H1 (cell line): ENCODE measurements at regions not wholly inside any gene's neighbourhood (a gene's known extent, or its start where the extent isn't known, plus 50 kb on each side); places are given as distances from the start of the nearest gene placed in this dataset.

ENCODE experiments used
- CTCF ChIA-PET: fragments of 300-600 bp; sonication (Branson Sonifier 250); formaldehyde crosslinking; loops from one replicate; lab custom pipeline; 2021; ENCODE audit not compliant: partially characterized antibody; lab: Charles Lee
- POLR2A ChIA-PET: fragments of 300-600 bp; sonication (Branson Sonifier 250); formaldehyde crosslinking; loops from one replicate; lab custom pipeline; 2021; ENCODE audit warnings: inconsistent platforms; ENCODE audit not compliant: partially characterized antibody; lab: Charles Lee
- DNase-seq, 2 experiments: peaks; one replicate each; pipeline versions ENCODE4 v3.0.0 to v3.0.0-alpha.2; 2010 to 2022; ENCODE audit warnings: low spot score in 2 of 2, low read depth in 1 of 2, mixed read lengths in 1 of 2
- FAIRE-seq: peaks from 2 replicates; lab custom pipeline; 2011; peaks lifted over from hg19 to GRCh38; lab: Jason Lieb, UNC
- H2AFZ ChIP-seq: 2 replicates; pipeline ENCODE4 v1.8.1; 2012; ENCODE audit warnings: low read length, inconsistent platforms
- H2AK5ac ChIP-seq: 2 replicates; pipeline ENCODE4 v1.6.1; 2013; ENCODE audit warnings: low read depth, low read length
- H2BK120ac ChIP-seq: replicated peaks from 2 replicates; pipeline ENCODE3; 2013; ENCODE audit warnings: low read depth, low read length, inconsistent platforms
- H2BK12ac ChIP-seq: 2 replicates; pipeline ENCODE4 v1.6.1; 2013; ENCODE audit warnings: low read depth, low read length
- H2BK15ac ChIP-seq: 2 replicates; pipeline ENCODE4 v1.6.1; 2013; ENCODE audit warnings: low read length
- H2BK20ac ChIP-seq: 2 replicates; pipeline ENCODE4 v1.6.1; 2013; ENCODE audit warnings: low read length
- H2BK5ac ChIP-seq: 2 replicates; pipeline ENCODE4 v1.6.1; 2013; ENCODE audit warnings: low read depth, low read length
- H3K14ac ChIP-seq: 2 replicates; pipeline ENCODE4 v1.6.1; 2013; ENCODE audit warnings: inconsistent platforms; ENCODE audit not compliant: insufficient read length
- H3K18ac ChIP-seq: 2 replicates; pipeline ENCODE4 v1.6.1; 2013; ENCODE audit warnings: low read length; ENCODE audit errors: extremely low read depth
- H3K23ac ChIP-seq: 2 replicates; pipeline ENCODE4 v1.6.1; 2013; ENCODE audit warnings: inconsistent platforms; ENCODE audit not compliant: insufficient read length
- H3K23me2 ChIP-seq: 2 replicates; pipeline ENCODE4 v1.6.1; 2013; ENCODE audit warnings: low read depth, low read length
- H3K27ac ChIP-seq: 2 replicates; pipeline ENCODE4 v1.6.1; 2011; ENCODE audit warnings: low read depth, low read length, inconsistent platforms
- H3K27me3 ChIP-seq, 4 experiments: replicated peaks in 1 of 4; 1 replicate in 1 of 4; 2 replicates in 3 of 4; pipeline versions ENCODE4 v1.6.1 to v1.8.1; 2011 to 2013; ENCODE audit warnings: low read length in 3 of 4, mild to moderate bottlenecking in 3 of 4, inconsistent platforms in 2 of 4, mixed read lengths in 2 of 4, moderate library complexity in 1 of 4; ENCODE audit not compliant: control insufficient read depth in 3 of 4, insufficient read depth in 3 of 4; ENCODE audit errors: extremely low read depth in 1 of 4
- H3K36me3 ChIP-seq, 4 experiments: 2 replicates each; pipeline versions ENCODE4 v1.6.1 to v1.8.1; 2011 to 2013; ENCODE audit warnings: mild to moderate bottlenecking in 4 of 4, low read length in 3 of 4, moderate library complexity in 2 of 4, control low read depth in 1 of 4, inconsistent platforms in 1 of 4; ENCODE audit not compliant: insufficient read depth in 4 of 4, control insufficient read depth in 2 of 4
- H3K4ac ChIP-seq: replicated peaks from 2 replicates; pipeline ENCODE3; 2013; ENCODE audit warnings: low read length, low read depth, mixed read lengths, inconsistent platforms; ENCODE audit not compliant: insufficient read length
- H3K4me1 ChIP-seq, 4 experiments: replicated peaks in 1 of 4; 1 replicate in 1 of 4; 2 replicates in 3 of 4; pipeline versions ENCODE4 v1.6.1 to v1.8.1; 2011 to 2013; ENCODE audit warnings: low read length in 3 of 4, inconsistent platforms in 2 of 4, mixed read lengths in 1 of 4; ENCODE audit not compliant: insufficient read depth in 4 of 4, control insufficient read depth in 3 of 4
- H3K4me2 ChIP-seq, 2 experiments: 2 replicates each; pipeline versions ENCODE4 v1.6.1 to v1.8.1; 2011 to 2013; ENCODE audit warnings: low read depth in 2 of 2, low read length in 2 of 2, control low read depth in 1 of 2, inconsistent platforms in 1 of 2, mild to moderate bottlenecking in 1 of 2; ENCODE audit not compliant: insufficient read depth in 1 of 2
- H3K4me3 ChIP-seq, 4 experiments: fragments of 200-600, 300-600 bp in 1 of 4; sonication (generic), shearing (Covaris generic), sonication (Bioruptor Twin) in 1 of 4; 2 replicates each; pipeline versions ENCODE4 v1.5.1 to v1.8.1; 2011 to 2016; ENCODE audit warnings: low read length in 4 of 4, low read depth in 3 of 4, control low read depth in 2 of 4, inconsistent platforms in 2 of 4, mild to moderate bottlenecking in 2 of 4, mixed read lengths in 1 of 4, moderate library complexity in 1 of 4; ENCODE audit not compliant: insufficient read depth in 2 of 4; ENCODE audit errors: extremely low read depth in 1 of 4
- H3K56ac ChIP-seq: replicated peaks from 2 replicates; pipeline ENCODE3; 2013; ENCODE audit warnings: low read depth, mild to moderate bottlenecking, mixed read lengths, low read length, inconsistent platforms; ENCODE audit not compliant: insufficient read length
- H3K79me1 ChIP-seq: 2 replicates; pipeline ENCODE4 v1.6.1; 2013; ENCODE audit warnings: low read depth, low read length, control low read depth
- H3K79me2 ChIP-seq, 2 experiments: 2 replicates each; pipeline versions ENCODE4 v1.6.1 to v1.8.1; 2012 to 2013; ENCODE audit warnings: low read length in 2 of 2, mild to moderate bottlenecking in 2 of 2, inconsistent platforms in 1 of 2; ENCODE audit not compliant: insufficient read depth in 2 of 2, control insufficient read depth in 1 of 2
- H3K9ac ChIP-seq, 4 experiments: replicated peaks in 1 of 4; 1 replicate in 1 of 4; 2 replicates in 3 of 4; pipeline versions ENCODE4 v1.6.1 to v1.8.1; 2011 to 2013; ENCODE audit warnings: low read depth in 3 of 4, low read length in 3 of 4, control low read depth in 2 of 4, mild to moderate bottlenecking in 2 of 4, moderate library complexity in 2 of 4, inconsistent platforms in 1 of 4; ENCODE audit errors: extremely low read depth in 1 of 4
- H3K9me3 ChIP-seq, 2 experiments: 2 replicates each; pipeline versions ENCODE4 v1.6.1 to v1.8.1; 2012 to 2013; ENCODE audit warnings: mild to moderate bottlenecking in 2 of 2, moderate library complexity in 2 of 2, control low read depth in 1 of 2, inconsistent platforms in 1 of 2, low read depth in 1 of 2, low read length in 1 of 2, mixed read lengths in 1 of 2; ENCODE audit not compliant: insufficient read depth in 2 of 2
- H4K20me1 ChIP-seq, 2 experiments: replicated peaks in 1 of 2; 2 replicates each; pipeline versions ENCODE3 to v1.8.1; 2011 to 2013; ENCODE audit warnings: inconsistent platforms in 2 of 2, low read length in 2 of 2, mild to moderate bottlenecking in 1 of 2; ENCODE audit not compliant: insufficient read depth in 2 of 2, control insufficient read depth in 1 of 2
- H4K5ac ChIP-seq: 2 replicates; pipeline ENCODE4 v1.6.1; 2013; ENCODE audit warnings: low read length, low read depth, mixed read lengths, inconsistent platforms; ENCODE audit not compliant: insufficient read length
- H4K8ac ChIP-seq: 2 replicates; pipeline ENCODE4 v1.8.0; 2013; ENCODE audit warnings: mild to moderate bottlenecking, moderate library complexity, low read length, inconsistent platforms; ENCODE audit not compliant: insufficient read depth; ENCODE audit errors: extremely low read depth
- H4K91ac ChIP-seq: replicated peaks from 2 replicates; pipeline ENCODE3; 2013; ENCODE audit warnings: low read length, mixed read lengths, inconsistent platforms; ENCODE audit not compliant: insufficient read length
- ASH2L ChIP-seq: fragments of 200-600, 300-600 bp; sonication (generic); IDR thresholded peaks from one replicate; pipeline ENCODE4 v1.7.1; 2017; ENCODE audit warnings: low read length
- CHD1 ChIP-seq: IDR thresholded peaks from 2 replicates; pipeline ENCODE4 v1.6.1; 2012; ENCODE audit warnings: low read depth, low read length, improper control_type of control experiment
- CTCF ChIP-seq, 3 experiments: IDR thresholded peaks; 1 replicate in 2 of 3; 2 replicates in 1 of 3; pipeline versions ENCODE4 v1.5.1 to v1.6.1; 2011; ENCODE audit warnings: low read length in 3 of 3, mild to moderate bottlenecking in 3 of 3, inconsistent platforms in 2 of 3, low read depth in 1 of 3, moderate library complexity in 1 of 3; ENCODE audit not compliant: insufficient read depth in 1 of 3; ENCODE audit errors: control extremely low read depth in 1 of 3
- EZH2 ChIP-seq: fragments of 200-600 bp; sonication (generic); IDR thresholded peaks from 2 replicates; pipeline ENCODE4 v1.7.1; 2012; ENCODE audit warnings: low read depth, mild to moderate bottlenecking, moderate library complexity, low read length, inconsistent platforms; ENCODE audit not compliant: severe bottlenecking
- HDAC6 ChIP-seq: IDR thresholded peaks from one replicate; pipeline ENCODE4 v1.7.1; 2012; ENCODE audit warnings: low read depth, mild to moderate bottlenecking, inconsistent platforms, low read length, moderate library complexity
- NANOG ChIP-seq: IDR thresholded peaks from 2 replicates; pipeline ENCODE4 v1.6.1; 2011; ENCODE audit warnings: low read length, low read depth, mild to moderate bottlenecking, inconsistent platforms; ENCODE audit not compliant: insufficient read depth, poor library complexity, severe bottlenecking
- POLR2A ChIP-seq, 2 experiments: IDR thresholded peaks; 1 replicate in 1 of 2; 2 replicates in 1 of 2; pipeline ENCODE4 v1.6.1; 2011; ENCODE audit warnings: low read depth in 2 of 2, low read length in 2 of 2, mild to moderate bottlenecking in 2 of 2; ENCODE audit errors: control extremely low read depth in 1 of 2
- POU5F1 ChIP-seq: IDR thresholded peaks from 2 replicates; pipeline ENCODE4 v1.6.1; 2011; ENCODE audit warnings: low read depth, mild to moderate bottlenecking, low read length, moderate library complexity
- RFX5 ChIP-seq: IDR thresholded peaks from 2 replicates; pipeline ENCODE4 v1.6.1; 2011; ENCODE audit warnings: low read depth, low read length, improper control_type of control experiment, borderline replicate concordance
- SIX5 ChIP-seq: IDR thresholded peaks from 2 replicates; pipeline ENCODE4 v1.6.1; 2011; ENCODE audit warnings: mild to moderate bottlenecking, low read depth, low read length
- SRF ChIP-seq: IDR thresholded peaks from 2 replicates; pipeline ENCODE4 v1.6.1; 2011; ENCODE audit warnings: mild to moderate bottlenecking, low read depth, low read length, moderate library complexity
- WGBS, 2 experiments: shearing (Covaris generic) in 1 of 2; methylation state at CpG; one replicate each; pipeline versions ENCODE4 v1.1.6 to v1.1.7; 2013 to 2015; ENCODE audit warnings: low lambda C conversion rate in 2 of 2, mixed read lengths in 2 of 2, inconsistent platforms in 1 of 2, low coverage in 1 of 2, missing lambda C conversion rate in 1 of 2; ENCODE audit not compliant: insufficient replicate concordance in 2 of 2, insufficient coverage in 1 of 2, insufficient read length in 1 of 2; ENCODE audit errors: extremely low coverage in 1 of 2, missing lambda C conversion rate in 1 of 2; 5-methylcytosine and 5-hydroxymethylcytosine counted together

GRCh38 chr11:119873761-119874421 is 144.9 kb upstream of the NECTIN1 start:
- peaks cover 0 to 2% (median 0%) of the 10 kb centered on the region in 4 experiments; a peak in 2 of 7 replicates for H3K27me3 ChIP-seq
- CTCF ChIA-PET = interaction anchor here (0.9 to 1.6 kb wide), 3 partner anchors 11 to 393 kb away, joined by 3 read pairs; no protein-coding TSS in a partner anchor
- WGBS, 2 experiments = 91% methylated on average over 17 of the region's 17 CpGs; no CpG with 5 or more reads in 1 of the 2 experiments
- no peak for TF ChIP-seq NANOG
- TF ChIP-seq POLR2A (IDR thresholded peaks at IDR 0.05; ENCODE audit: control extremely low read depth in 1 of 2, low read depth in 2 of 2, low read length in 2 of 2) = no peak
- no peak for TF ChIP-seq SRF
- no peak for TF ChIP-seq POU5F1
- no peak for TF ChIP-seq EZH2
- no peak for TF ChIP-seq CTCF (IDR thresholded peaks at IDR 0.05; ENCODE audit: control extremely low read depth in 1 of 3, insufficient read depth in 1 of 3, low read depth in 1 of 3, low read length in 3 of 3)
- no peak for TF ChIP-seq CHD1
- TF ChIP-seq ASH2L = no peak
- no peak for TF ChIP-seq SIX5
- TF ChIP-seq HDAC6 = no peak
- TF ChIP-seq RFX5 = no peak

More at GRCh38 chr11:119873761-119874421, 144.9 kb upstream of the NECTIN1 start:
- Histone ChIP-seq H3K27ac (no peak overlapping the region), H3K9ac (no peak overlapping the region), H2BK20ac (no peak overlapping the region), H3K23me2 (no peaks in the 10 kb centered on the region; the same call in 1 of the 2 replicates), H3K9me3 (no peaks in the 10 kb centered on the region), H3K4ac (no peak overlapping the region), H4K8ac (no peak overlapping the region; the same call in 1 of the 2 replicates), H2BK12ac (no peak overlapping the region), H3K23ac (no peak overlapping the region), H2AFZ (no peak overlapping the region), H4K5ac (no peak overlapping the region), H2BK5ac (no peak overlapping the region), H3K56ac (no peak overlapping the region), H3K4me1 (peaks cover 0 to 2% (median 0%) of the 10 kb centered on the region in 4 experiments; a peak in 2 of 7 replicates), H2BK120ac (no peak overlapping the region), H2BK15ac (peak overlapping the region; percentile 19; the same call in 1 of the 2 replicates), H3K4me3 (no peak overlapping the region), H4K20me1 (no peaks in the 10 kb centered on the region), H2AK5ac (no peak overlapping the region), H3K18ac (no peak overlapping the region), H4K91ac (no peak overlapping the region), H3K14ac (no peak overlapping the region), H3K79me1 (no peaks in the 10 kb centered on the region), H3K79me2 (no peaks in the 10 kb centered on the region), H3K4me2 (no peak overlapping the region), H3K36me3 (no peaks in the 10 kb centered on the region)
- no peak for DNase-seq
- POLR2A ChIA-PET = no interaction called here
- FAIRE-seq = no peak
